HepG2 (cell line): ENCODE measurements at regions not wholly inside any gene's neighbourhood (a gene's known extent, or its start where the extent isn't known, plus 50 kb on each side); places are given as distances from the start of the nearest gene placed in this dataset.

Experiments used
- ATAC-seq: fragments of 200-7000 bp; cut with Tn5 transposase; 3 replicates; pipeline ENCODE4 v1.9.1; 2020; ENCODE audit warnings: mild to moderate bottlenecking, moderate library complexity
- BruUV-seq: library from RNA; stranded (reverse); fragments of 400-500 nt; replicated peaks from 2 replicates; lab custom pipeline; 2021; lab: Mats Ljungman, UMichigan
- CTCF ChIA-PET: fragments of 300-600 bp; formaldehyde crosslinking; extraction: SDS; loops from one replicate; lab custom pipeline; 2021; ENCODE audit warnings: low total read pairs, inconsistent platforms, low intra/inter-chr PET ratio; lab: Yijun Ruan, JAX
- POLR2A ChIA-PET: fragments of 350-600 bp; sonication (Branson Sonifier 250); formaldehyde crosslinking; loops from one replicate; lab custom pipeline; 2020; ENCODE audit warnings: antibody characterized with exemption, inconsistent platforms; lab: Yijun Ruan, JAX
- DNase-seq: peaks from one replicate; pipeline ENCODE4 v3.0.0-alpha.2; 2015; ENCODE audit warnings: low spot score
- FAIRE-seq: peaks from 3 replicates; lab custom pipeline; 2011; peaks lifted over from hg19 to GRCh38; lab: Jason Lieb, UNC
- H2AFZ ChIP-seq: one replicate; pipeline ENCODE4 v1.6.1; 2011; ENCODE audit warnings: low read length, inconsistent platforms
- H3K27ac ChIP-seq: fragments of 300-600 bp; 3 replicates; pipeline ENCODE4 v1.8.0; 2011; ENCODE audit warnings: mixed run types, mild to moderate bottlenecking, mixed read lengths, low read length, inconsistent platforms; ENCODE audit not compliant: insufficient read depth; ENCODE audit errors: extremely low read length
- H3K27me3 ChIP-seq, 2 experiments: fragments of 200-600 bp in 1 of 2; 2 replicates in 1 of 2; 3 replicates in 1 of 2; pipeline versions ENCODE4 v1.6.0 to v1.8.0; 2011; ENCODE audit warnings: low read length in 2 of 2, mild to moderate bottlenecking in 2 of 2, moderate library complexity in 2 of 2, inconsistent platforms in 1 of 2; ENCODE audit not compliant: insufficient read depth in 2 of 2, control insufficient read depth in 1 of 2
- H3K36me3 ChIP-seq, 2 experiments: fragments of 200-600 bp in 1 of 2; replicated peaks in 1 of 2; 2 replicates in 1 of 2; 3 replicates in 1 of 2; pipeline versions ENCODE4 v1.5.1 to v1.8.0; 2011; ENCODE audit warnings: low read length in 2 of 2, inconsistent platforms in 1 of 2; ENCODE audit not compliant: insufficient read depth in 2 of 2, control insufficient read depth in 1 of 2
- H3K4me1 ChIP-seq: 2 replicates; pipeline ENCODE4 v1.5.1; 2012; ENCODE audit warnings: low read length, inconsistent platforms; ENCODE audit not compliant: insufficient read depth
- H3K4me2 ChIP-seq: 2 replicates; pipeline ENCODE4 v1.6.0; 2011; ENCODE audit warnings: low read depth, low read length, inconsistent platforms
- H3K4me3 ChIP-seq, 3 experiments: fragments of 200-600 bp in 1 of 3; sonication (generic), shearing (Covaris generic) in 1 of 3; replicated peaks in 1 of 3; 2 replicates each; pipeline ENCODE4 v1.5.1; 2011 to 2016; ENCODE audit warnings: low read length in 3 of 3, inconsistent platforms in 2 of 3, low read depth in 2 of 3, mild to moderate bottlenecking in 2 of 3, control low read depth in 1 of 3, mixed read lengths in 1 of 3; ENCODE audit not compliant: insufficient read depth in 1 of 3
- H3K79me2 ChIP-seq: one replicate; pipeline ENCODE4 v1.6.1; 2011; ENCODE audit warnings: low read length, inconsistent platforms; ENCODE audit not compliant: insufficient read depth
- H3K9ac ChIP-seq: 2 replicates; pipeline ENCODE4 v1.6.0; 2011; ENCODE audit warnings: mild to moderate bottlenecking, low read depth, low read length, inconsistent platforms; ENCODE audit not compliant: insufficient read depth
- H3K9me3 ChIP-seq: 2 replicates; pipeline ENCODE4 v1.5.1; 2012; ENCODE audit warnings: mild to moderate bottlenecking, low read length
- H4K20me1 ChIP-seq: 2 replicates; pipeline ENCODE4 v1.6.0; 2011; ENCODE audit warnings: inconsistent platforms, mild to moderate bottlenecking, low read length, moderate library complexity; ENCODE audit not compliant: insufficient read depth
- GLI4 ChIP-seq: sonication (generic); formaldehyde crosslinking; IDR thresholded peaks from 2 replicates; pipeline ENCODE4 v1.5.1; 2020; ENCODE audit warnings: missing genetic modification reagents, mild to moderate bottlenecking, moderate library complexity, borderline replicate concordance
- HNRNPL ChIP-seq: fragments of 200-400 bp; formaldehyde crosslinking; IDR thresholded peaks from 2 replicates; pipeline ENCODE4 v1.6.1; 2017; ENCODE audit warnings: mild to moderate bottlenecking, low read depth, low read length
- IKZF4 ChIP-seq: sonication (generic); formaldehyde crosslinking; IDR thresholded peaks from 2 replicates; pipeline ENCODE4 v1.5.1; 2020; ENCODE audit warnings: borderline replicate concordance, mild to moderate bottlenecking, low read depth, missing genetic modification reagents; ENCODE audit errors: not compliant biosample characterization
- NFIC ChIP-seq: IDR thresholded peaks from 2 replicates; pipeline ENCODE4 v1.6.1; 2012; ENCODE audit warnings: mild to moderate bottlenecking, low read length, inconsistent platforms
- PPARG ChIP-seq: conservative IDR thresholded peaks from 2 replicates; pipeline ENCODE4 v1.6.1; 2016; ENCODE audit warnings: missing biosample characterization, missing genetic modification reagents
- RARG ChIP-seq: sonication (generic); formaldehyde crosslinking; IDR thresholded peaks from 2 replicates; pipeline ENCODE4 v1.4.0; 2020; ENCODE audit warnings: low read depth, mild to moderate bottlenecking, missing genetic modification reagents
- SMYD3 ChIP-seq: sonication (generic); formaldehyde crosslinking; IDR thresholded peaks from 2 replicates; pipeline ENCODE4 v1.8.1; 2023; ENCODE audit warnings: mild to moderate bottlenecking, missing genetic modification reagents
- THAP11 ChIP-seq: IDR thresholded peaks from 2 replicates; pipeline ENCODE4 v1.6.1; 2016; ENCODE audit warnings: missing biosample characterization, missing genetic modification reagents
- THRA ChIP-seq: sonication (generic); formaldehyde crosslinking; IDR thresholded peaks from 2 replicates; pipeline ENCODE4 v1.4.0; 2020; ENCODE audit warnings: missing genetic modification reagents, borderline replicate concordance
- ZNF333 ChIP-seq: sonication (generic); formaldehyde crosslinking; IDR thresholded peaks from 2 replicates; pipeline ENCODE4 v1.4.0; 2020; ENCODE audit warnings: mild to moderate bottlenecking, missing genetic modification reagents, borderline replicate concordance
- WGBS: methylation state at CpG from one replicate; pipeline ENCODE4 v1.1.6; 2017; ENCODE audit warnings: low lambda C conversion rate; 5-methylcytosine and 5-hydroxymethylcytosine counted together
- in situ Hi-C: cut with HindIII; loops from 2 replicates; pipeline ENCODE4 v1.10.0; 2017; ENCODE audit warnings: low pct_unique_long_range_greater_than_20kb; ENCODE audit not compliant: extremely low pct_ligation_motif_present
- intact Hi-C: fragments of 100-400 bp; cut with micrococcal nuclease; formaldehyde crosslinking; loops from one replicate; pipeline ENCODE4 v1.10.0; 2022; ENCODE audit not compliant: unreplicated experiment
- TF ChIP-seq, protein P1 (sequence below): sonication (generic); formaldehyde crosslinking; IDR thresholded peaks from 2 replicates; pipeline ENCODE4 v1.4.0; 2020; ENCODE audit warnings: mild to moderate bottlenecking, missing genetic modification reagents
- TF ChIP-seq, protein P2 (sequence below): sonication (generic); formaldehyde crosslinking; IDR thresholded peaks from 2 replicates; pipeline ENCODE4 v1.4.0; 2020; ENCODE audit warnings: mild to moderate bottlenecking, missing genetic modification reagents
- TF ChIP-seq, protein P3 (sequence below): sonication (generic); formaldehyde crosslinking; IDR thresholded peaks from 2 replicates; pipeline ENCODE4 v1.5.0; 2020; ENCODE audit warnings: mild to moderate bottlenecking, missing genetic modification reagents, borderline replicate concordance

GRCh38 chr3:76264496-76264895 is 479.1 kb upstream of the ZNF717 start:
- Histone ChIP-seq H2AFZ (no peak overlapping the region), H3K4me1 (no peaks in the 10 kb centered on the region), H3K27ac (no peak overlapping the region), H3K36me3 (no peaks in the 10 kb centered on the region), H3K27me3 (no peaks in the 10 kb centered on the region), H3K9me3 (no peaks in the 10 kb centered on the region), H3K4me3 (no peak overlapping the region), H3K4me2 (no peak overlapping the region), H3K9ac (no peak overlapping the region), H4K20me1 (no peaks in the 10 kb centered on the region), H3K79me2 (no peaks in the 10 kb centered on the region)
- FAIRE-seq (no peak), DNase-seq (no peak), ATAC-seq (no peak)
- intact Hi-C loops = no loop called here
- CTCF ChIA-PET = no interaction called here
- 0% methylated on average over 1 of the region's 1 CpG for WGBS
- TF ChIP-seq HNRNPL (no peak), NFIC (no peak), THRA (no peak), ZNF333 (no peak), GLI4 (CRISPR knock-in tag) (no peak), IKZF4 (CRISPR knock-in tag) (no peak), THAP11 (CRISPR knock-in tag) (no peak), PPARG (CRISPR knock-in tag) (no peak), RARG (CRISPR knock-in tag) (no peak), SMYD3 (no peak)
- TF ChIP-seq, protein P1, sequence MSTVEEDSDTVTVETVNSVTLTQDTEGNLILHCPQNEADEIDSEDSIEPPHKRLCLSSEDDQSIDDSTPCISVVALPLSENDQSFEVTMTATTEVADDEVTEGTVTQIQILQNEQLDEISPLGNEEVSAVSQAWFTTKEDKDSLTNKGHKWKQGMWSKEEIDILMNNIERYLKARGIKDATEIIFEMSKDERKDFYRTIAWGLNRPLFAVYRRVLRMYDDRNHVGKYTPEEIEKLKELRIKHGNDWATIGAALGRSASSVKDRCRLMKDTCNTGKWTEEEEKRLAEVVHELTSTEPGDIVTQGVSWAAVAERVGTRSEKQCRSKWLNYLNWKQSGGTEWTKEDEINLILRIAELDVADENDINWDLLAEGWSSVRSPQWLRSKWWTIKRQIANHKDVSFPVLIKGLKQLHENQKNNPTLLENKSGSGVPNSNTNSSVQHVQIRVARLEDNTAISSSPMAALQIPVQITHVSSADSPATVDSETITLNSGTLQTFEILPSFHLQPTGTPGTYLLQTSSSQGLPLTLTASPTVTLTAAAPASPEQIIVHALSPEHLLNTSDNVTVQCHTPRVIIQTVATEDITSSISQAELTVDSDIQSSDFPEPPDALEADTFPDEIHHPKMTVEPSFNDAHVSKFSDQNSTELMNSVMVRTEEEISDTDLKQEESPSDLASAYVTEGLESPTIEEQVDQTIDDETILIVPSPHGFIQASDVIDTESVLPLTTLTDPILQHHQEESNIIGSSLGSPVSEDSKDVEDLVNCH (CRISPR knock-in tag) = no peak
- TF ChIP-seq, protein P2, sequence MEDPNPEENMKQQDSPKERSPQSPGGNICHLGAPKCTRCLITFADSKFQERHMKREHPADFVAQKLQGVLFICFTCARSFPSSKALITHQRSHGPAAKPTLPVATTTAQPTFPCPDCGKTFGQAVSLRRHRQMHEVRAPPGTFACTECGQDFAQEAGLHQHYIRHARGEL (CRISPR knock-in tag) = no peak
- TF ChIP-seq, protein P3, sequence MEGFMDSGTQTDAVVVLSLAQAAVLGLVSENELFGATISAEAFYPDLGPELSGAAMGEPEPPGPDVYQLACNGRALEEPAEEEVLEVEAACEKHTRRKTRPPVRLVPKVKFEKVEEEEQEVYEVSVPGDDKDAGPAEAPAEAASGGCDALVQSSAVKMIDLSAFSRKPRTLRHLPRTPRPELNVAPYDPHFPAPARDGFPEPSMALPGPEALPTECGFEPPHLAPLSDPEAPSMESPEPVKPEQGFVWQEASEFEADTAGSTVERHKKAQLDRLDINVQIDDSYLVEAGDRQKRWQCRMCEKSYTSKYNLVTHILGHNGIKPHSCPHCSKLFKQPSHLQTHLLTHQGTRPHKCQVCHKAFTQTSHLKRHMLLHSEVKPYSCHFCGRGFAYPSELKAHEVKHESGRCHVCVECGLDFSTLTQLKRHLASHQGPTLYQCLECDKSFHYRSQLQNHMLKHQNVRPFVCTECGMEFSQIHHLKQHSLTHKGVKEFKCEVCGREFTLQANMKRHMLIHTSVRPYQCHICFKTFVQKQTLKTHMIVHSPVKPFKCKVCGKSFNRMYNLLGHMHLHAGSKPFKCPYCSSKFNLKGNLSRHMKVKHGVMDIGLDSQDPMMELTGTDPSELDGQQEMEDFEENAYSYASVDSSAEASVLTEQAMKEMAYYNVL = no peak
- in situ Hi-C loops = no loop called here
- no TSS peak for BruUV-seq
- POLR2A ChIA-PET = no interaction called here
